Upper lobe of right lung (tissue), 1 donor: ENCODE measurements at regions not wholly inside any gene's neighbourhood (a gene's known extent, or its start where the extent isn't known, plus 50 kb on each side); places are given as distances from the start of the nearest gene placed in this dataset.

Experiments used
- ATAC-seq: fragments of 200-7000 bp; cut with Tn5 transposase; one replicate; pipeline ENCODE4 v1.9.1; 2020; ENCODE audit warnings: mild to moderate bottlenecking, moderate library complexity
- DNase-seq: peaks from one replicate; pipeline ENCODE4 v3.0.0-alpha.2; 2020
- H3K27ac ChIP-seq: fragments of 200-600 bp; one replicate; pipeline ENCODE4 v1.8.0; 2022
- H3K27me3 ChIP-seq: fragments of 200-600 bp; one replicate; pipeline ENCODE4 v1.8.0; 2022; ENCODE audit warnings: mild to moderate bottlenecking
- H3K36me3 ChIP-seq: fragments of 200-600 bp; one replicate; pipeline ENCODE4 v1.8.0; 2022
- H3K4me1 ChIP-seq: fragments of 200-600 bp; one replicate; pipeline ENCODE4 v1.8.0; 2022
- H3K4me3 ChIP-seq: fragments of 200-600 bp; one replicate; pipeline ENCODE4 v1.8.0; 2022; ENCODE audit warnings: mild to moderate bottlenecking
- H3K9me3 ChIP-seq: fragments of 200-600 bp; one replicate; pipeline ENCODE4 v1.8.0; 2022
- intact Hi-C: fragments of 100-400 bp; cut with DNase I; formaldehyde crosslinking; loops from one replicate; pipeline ENCODE4 v1.11.0; 2022
- TF ChIP-seq, protein P1 (sequence below): fragments of 200-600 bp; IDR thresholded peaks from one replicate; pipeline ENCODE4 v1.8.0; 2022; ENCODE audit warnings: antibody characterized with exemption
- donor health status: DM: no; HTN: yes; CAD: no; lungs with severe emphysema.

DNA sequence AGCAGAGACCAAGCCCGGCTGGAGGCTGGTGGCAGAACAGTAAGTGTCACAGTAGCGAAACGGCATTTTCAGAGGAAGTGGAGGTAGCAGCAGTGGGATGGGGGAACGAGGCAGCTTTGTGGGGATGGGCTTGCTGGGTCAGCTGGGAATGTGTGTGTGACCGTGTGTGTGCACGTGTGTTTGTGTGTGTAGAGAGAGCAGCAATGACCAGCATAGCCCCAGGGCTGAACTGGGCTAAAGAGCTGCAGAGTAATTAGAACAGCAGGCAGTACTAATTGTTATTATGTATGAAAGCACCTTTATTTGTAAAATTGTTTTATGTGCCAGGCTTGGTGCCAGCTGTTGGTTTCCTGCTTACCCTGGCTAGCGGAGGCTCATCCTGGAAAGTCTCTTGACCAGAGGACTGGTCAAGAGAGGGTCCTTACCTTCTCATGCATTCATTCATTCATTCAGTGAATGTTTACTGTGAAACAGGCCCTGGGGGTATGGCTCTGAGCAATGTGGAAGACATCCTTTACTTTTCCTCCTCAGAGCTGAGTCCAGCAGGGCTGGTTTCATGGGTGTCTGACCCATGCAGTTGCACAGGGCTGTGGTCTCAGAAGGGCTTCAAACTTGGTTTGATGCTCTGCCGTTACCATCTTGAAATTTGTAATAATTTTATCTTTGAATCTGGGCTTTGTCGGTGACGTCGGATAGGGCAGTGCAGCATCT is 184.6 kb downstream of the SEC23IP start:
- ATAC-seq (no peak), DNase-seq (no peak)
- Histone ChIP-seq H3K4me1 (no peaks in the 10 kb centered on the region), H3K27me3 (peaks cover 5% of the 10 kb centered on the region), H3K9me3 (no peaks in the 10 kb centered on the region), H3K4me3 (no peak overlapping the region), H3K27ac (no peak overlapping the region), H3K36me3 (no peaks in the 10 kb centered on the region)
- intact Hi-C loops: no loop called here
- TF ChIP-seq, protein P1, sequence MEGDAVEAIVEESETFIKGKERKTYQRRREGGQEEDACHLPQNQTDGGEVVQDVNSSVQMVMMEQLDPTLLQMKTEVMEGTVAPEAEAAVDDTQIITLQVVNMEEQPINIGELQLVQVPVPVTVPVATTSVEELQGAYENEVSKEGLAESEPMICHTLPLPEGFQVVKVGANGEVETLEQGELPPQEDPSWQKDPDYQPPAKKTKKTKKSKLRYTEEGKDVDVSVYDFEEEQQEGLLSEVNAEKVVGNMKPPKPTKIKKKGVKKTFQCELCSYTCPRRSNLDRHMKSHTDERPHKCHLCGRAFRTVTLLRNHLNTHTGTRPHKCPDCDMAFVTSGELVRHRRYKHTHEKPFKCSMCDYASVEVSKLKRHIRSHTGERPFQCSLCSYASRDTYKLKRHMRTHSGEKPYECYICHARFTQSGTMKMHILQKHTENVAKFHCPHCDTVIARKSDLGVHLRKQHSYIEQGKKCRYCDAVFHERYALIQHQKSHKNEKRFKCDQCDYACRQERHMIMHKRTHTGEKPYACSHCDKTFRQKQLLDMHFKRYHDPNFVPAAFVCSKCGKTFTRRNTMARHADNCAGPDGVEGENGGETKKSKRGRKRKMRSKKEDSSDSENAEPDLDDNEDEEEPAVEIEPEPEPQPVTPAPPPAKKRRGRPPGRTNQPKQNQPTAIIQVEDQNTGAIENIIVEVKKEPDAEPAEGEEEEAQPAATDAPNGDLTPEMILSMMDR: no peak

DNA sequence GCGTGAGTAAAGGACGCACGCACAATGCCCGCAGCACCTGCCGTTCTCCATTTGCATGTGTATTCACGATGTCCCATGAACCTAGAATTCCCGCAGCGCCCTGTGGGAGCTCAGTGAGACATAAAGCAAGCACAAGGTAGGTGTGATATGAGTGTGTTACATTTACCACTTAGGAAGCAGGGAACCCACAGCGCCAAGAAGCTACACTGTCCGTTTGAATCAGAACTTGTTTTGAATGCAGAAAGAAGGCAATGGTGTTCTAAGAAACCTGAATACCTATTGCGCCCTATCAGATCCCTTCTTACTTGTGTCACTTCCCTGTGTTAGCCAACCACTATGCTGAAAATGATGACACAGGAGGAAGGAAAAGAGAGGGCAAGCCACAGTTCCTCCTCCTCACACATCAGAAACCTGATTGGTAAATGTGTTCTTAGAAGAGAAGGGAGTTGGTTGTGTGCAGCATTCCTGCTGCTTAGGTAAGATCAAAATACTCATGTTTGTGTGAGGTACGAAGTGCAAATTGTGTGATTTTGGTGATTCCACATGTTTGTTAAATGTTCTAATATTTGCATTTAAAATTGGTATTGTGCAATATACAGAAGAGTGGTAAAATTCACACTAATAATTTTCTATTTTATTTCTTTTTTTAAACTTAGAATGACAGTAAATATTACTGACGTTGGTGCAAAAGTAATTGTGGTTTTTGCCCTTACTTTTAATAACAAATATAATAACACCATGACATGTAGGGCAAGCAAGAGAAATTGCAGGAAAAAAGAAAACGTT is 185.4 kb downstream of the SEC23IP start:
- TF ChIP-seq, protein P1: no peak
- H3K27ac ChIP-seq: no peak overlapping the region
- no peak for ATAC-seq
- DNase-seq: no peak
- H3K36me3 ChIP-seq: no peaks in the 10 kb centered on the region
- peaks cover 5% of the 10 kb centered on the region for H3K27me3 ChIP-seq
- H3K4me1 ChIP-seq: no peaks in the 10 kb centered on the region
- intact Hi-C loops: no loop called here
- H3K9me3 ChIP-seq: no peaks in the 10 kb centered on the region
- H3K4me3 ChIP-seq: no peak overlapping the region

DNA sequence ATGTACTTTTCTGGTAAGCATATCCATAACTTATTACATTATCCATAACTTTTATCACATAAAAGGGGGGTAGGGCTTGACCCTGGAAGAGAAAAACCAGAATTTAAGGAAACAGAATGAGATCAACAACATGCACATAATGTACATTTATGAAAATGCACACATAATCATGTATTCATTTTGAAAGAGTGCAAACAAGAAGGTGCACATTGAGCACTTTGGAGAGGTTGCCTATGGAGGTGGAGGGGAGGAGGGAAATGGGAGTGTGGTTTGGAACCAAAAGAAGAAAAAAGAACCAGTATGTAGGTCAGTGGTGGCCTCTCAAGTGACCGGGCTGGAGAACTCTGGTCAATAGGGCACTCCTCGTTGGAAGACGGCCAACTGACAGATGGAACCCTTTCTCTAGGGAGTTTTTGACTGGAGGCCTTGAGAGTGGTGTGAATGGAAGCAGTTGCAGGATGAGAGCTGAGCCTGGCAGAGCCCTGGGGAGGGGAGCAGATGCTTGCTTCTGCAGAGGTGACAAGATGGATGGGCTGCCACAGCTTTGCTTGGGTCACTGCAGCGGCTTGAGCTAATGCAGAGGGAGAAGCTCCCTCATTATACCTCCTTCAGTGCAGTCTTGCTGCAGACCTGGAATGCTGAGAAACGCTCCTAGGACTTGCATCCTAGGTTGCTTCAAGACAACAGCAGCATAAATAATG is 192.7 kb downstream of the SEC23IP start:
- peaks cover 5% of the 10 kb centered on the region for H3K27me3 ChIP-seq
- intact Hi-C loops: no loop called here
- no peaks in the 10 kb centered on the region for H3K9me3 ChIP-seq
- TF ChIP-seq, protein P1: no peak
- ATAC-seq: no peak
- H3K4me3 ChIP-seq: no peak overlapping the region
- peaks cover 3% of the 10 kb centered on the region for H3K4me1 ChIP-seq
- no peak for DNase-seq
- H3K36me3 ChIP-seq: no peaks in the 10 kb centered on the region
- H3K27ac ChIP-seq: no peak overlapping the region

DNA sequence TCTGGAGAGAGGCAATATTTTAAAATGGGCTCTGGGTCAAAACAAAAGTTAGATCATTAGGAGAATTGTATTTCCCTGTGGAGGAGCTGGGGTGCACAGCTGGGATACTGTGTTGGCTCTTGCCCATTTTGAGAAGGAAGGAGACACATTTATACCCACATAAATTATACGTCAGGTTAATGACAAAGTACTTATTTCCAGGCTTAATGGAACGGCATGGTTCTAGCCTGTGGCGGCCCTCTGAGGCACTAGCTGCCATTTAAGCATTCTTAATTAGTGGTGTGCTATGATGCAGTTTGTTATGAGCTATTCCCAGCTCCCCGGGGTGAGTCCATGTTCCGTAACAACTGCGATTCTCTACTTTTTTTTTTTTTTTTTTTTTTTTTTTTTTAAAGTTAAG is 193.5 kb downstream of the SEC23IP start:
- DNase-seq (no peak), ATAC-seq (no peak)
- Histone ChIP-seq H3K4me3 (no peak overlapping the region), H3K9me3 (no peaks in the 10 kb centered on the region), H3K36me3 (no peaks in the 10 kb centered on the region), H3K27me3 (peaks cover 5% of the 10 kb centered on the region), H3K4me1 (peaks cover 3% of the 10 kb centered on the region), H3K27ac (no peak overlapping the region)
- intact Hi-C loops: no loop called here
- TF ChIP-seq, protein P1: no peak

DNA sequence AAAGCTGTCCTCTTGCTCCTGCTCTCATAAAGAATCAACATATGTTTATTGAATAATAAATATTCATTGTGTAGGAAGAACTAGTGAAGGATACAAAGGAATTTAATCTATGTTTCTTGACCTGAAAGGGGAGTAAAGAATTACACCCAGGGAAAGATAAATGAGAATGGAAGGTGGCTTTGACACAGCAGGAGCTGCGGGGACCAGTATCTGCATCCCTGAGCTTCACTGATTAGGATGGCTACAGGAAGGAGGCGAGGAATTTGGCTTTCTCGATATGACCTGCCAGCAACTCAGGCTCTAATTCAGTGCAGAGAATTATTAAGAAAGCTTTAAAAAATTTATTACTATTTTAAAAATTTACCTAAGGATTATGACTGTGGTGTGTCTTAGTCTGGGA is 194.6 kb downstream of the SEC23IP start:
- Histone ChIP-seq H3K9me3 (no peaks in the 10 kb centered on the region), H3K4me3 (no peak overlapping the region), H3K36me3 (no peaks in the 10 kb centered on the region), H3K27me3 (no peaks in the 10 kb centered on the region), H3K4me1 (peaks cover 3% of the 10 kb centered on the region), H3K27ac (no peak overlapping the region)
- TF ChIP-seq, protein P1: no peak
- no peak for DNase-seq
- no peak for ATAC-seq
- intact Hi-C loops: no loop called here
